HEK293 (cell line): ENCODE measurements at regions not wholly inside any gene's neighbourhood (a gene's known extent, or its start where the extent isn't known, plus 50 kb on each side); places are given as distances from the start of the nearest gene placed in this dataset.

ENCODE experiments used
- CTCF ChIA-PET: fragments of 350-600 bp; formaldehyde crosslinking; extraction: SDS; loops from one replicate; lab custom pipeline; 2021; ENCODE audit warnings: antibody characterized with exemption; lab: Yijun Ruan, JAX
- POLR2A ChIA-PET: fragments of 300-600 bp; formaldehyde crosslinking; extraction: SDS; loops from one replicate; lab custom pipeline; 2020; ENCODE audit warnings: antibody characterized with exemption, inconsistent platforms; lab: Yijun Ruan, JAX
- H3K27ac ChIP-seq: fragments of 200-500 bp; sonication (Bioruptor generic); 2 replicates; pipeline ENCODE4 v1.5.1; 2014; ENCODE audit warnings: low read depth, low read length, control low read depth, inconsistent platforms; ENCODE audit errors: extremely low read depth
- H3K36me3 ChIP-seq, 2 experiments: fragments of 200-500 bp in 1 of 2; sonication (Bioruptor generic) in 1 of 2; 1 replicate in 1 of 2; 2 replicates in 1 of 2; pipeline ENCODE4 v1.5.1; 2014 to 2017; ENCODE audit warnings: inconsistent platforms in 2 of 2, low read length in 2 of 2; ENCODE audit not compliant: control insufficient read depth in 2 of 2, insufficient read depth in 1 of 2
- H3K4me1 ChIP-seq: fragments of 200-500 bp; sonication (Bioruptor generic); 2 replicates; pipeline ENCODE4 v1.5.1; 2014; ENCODE audit warnings: mild to moderate bottlenecking, low read length, inconsistent platforms; ENCODE audit not compliant: control insufficient read depth, insufficient read depth
- H3K4me3 ChIP-seq: 2 replicates; pipeline ENCODE4 v1.5.1; 2011; ENCODE audit warnings: low read depth, mild to moderate bottlenecking, control low read depth, low read length, moderate library complexity
- H3K9me3 ChIP-seq: fragments of 200-500 bp; sonication (Bioruptor generic); 2 replicates; pipeline ENCODE4 v1.5.1; 2014; ENCODE audit warnings: low read depth, low read length, inconsistent platforms; ENCODE audit not compliant: control insufficient read depth, insufficient read depth
- GFI1B ChIP-seq: fragments of 450-650 bp; formaldehyde crosslinking; IDR thresholded peaks from 2 replicates; pipeline ENCODE4 v1.5.1; 2016; ENCODE audit warnings: missing biosample characterization, missing genetic modification characterization
- GLIS1 ChIP-seq: fragments of 450-650 bp; formaldehyde crosslinking; IDR thresholded peaks from 2 replicates; pipeline ENCODE4 v1.5.1; 2016; ENCODE audit warnings: missing biosample characterization, missing genetic modification characterization
- KLF1 ChIP-seq: fragments of 450-650 bp; formaldehyde crosslinking; IDR thresholded peaks from 2 replicates; pipeline ENCODE4 v1.5.1; 2016; ENCODE audit warnings: missing biosample characterization, missing genetic modification characterization
- KLF7 ChIP-seq: fragments of 450-650 bp; formaldehyde crosslinking; IDR thresholded peaks from 2 replicates; pipeline ENCODE4 v1.5.1; 2016; ENCODE audit warnings: missing biosample characterization, missing genetic modification characterization, borderline replicate concordance
- ZBTB21 ChIP-seq: fragments of 450-650 bp; formaldehyde crosslinking; IDR thresholded peaks from 2 replicates; pipeline ENCODE4 v1.5.1; 2017; ENCODE audit warnings: missing biosample characterization, missing genetic modification characterization
- ZBTB48 ChIP-seq: fragments of 450-650 bp; formaldehyde crosslinking; IDR thresholded peaks from 2 replicates; pipeline ENCODE4 v1.5.1; 2016; ENCODE audit warnings: missing biosample characterization, missing genetic modification characterization
- ZBTB7A ChIP-seq: fragments of 450-650 bp; formaldehyde crosslinking; IDR thresholded peaks from 2 replicates; pipeline ENCODE4 v1.5.1; 2016; ENCODE audit warnings: low read depth, missing biosample characterization, missing genetic modification characterization
- ZFP69B ChIP-seq: fragments of 450-650 bp; formaldehyde crosslinking; IDR thresholded peaks from 2 replicates; pipeline ENCODE4 v1.5.1; 2016; ENCODE audit warnings: missing biosample characterization, missing genetic modification characterization
- ZNF132 ChIP-seq: fragments of 450-650 bp; formaldehyde crosslinking; IDR thresholded peaks from 2 replicates; pipeline ENCODE4 v1.5.1; 2017; ENCODE audit warnings: missing biosample characterization, missing genetic modification characterization, borderline replicate concordance
- ZNF146 ChIP-seq: fragments of 450-650 bp; formaldehyde crosslinking; IDR thresholded peaks from 2 replicates; pipeline ENCODE4 v1.5.1; 2016; ENCODE audit warnings: missing biosample characterization, missing genetic modification characterization
- ZNF2 ChIP-seq: fragments of 450-650 bp; formaldehyde crosslinking; IDR thresholded peaks from 2 replicates; pipeline ENCODE4 v1.5.1; 2016; ENCODE audit warnings: missing biosample characterization, missing genetic modification characterization
- ZNF202 ChIP-seq: fragments of 450-650 bp; formaldehyde crosslinking; IDR thresholded peaks from 2 replicates; pipeline ENCODE4 v1.5.1; 2016; ENCODE audit warnings: missing biosample characterization, missing genetic modification characterization, borderline replicate concordance
- ZNF211 ChIP-seq: fragments of 450-650 bp; formaldehyde crosslinking; IDR thresholded peaks from 2 replicates; pipeline ENCODE4 v1.5.1; 2016; ENCODE audit warnings: low read depth, missing biosample characterization, missing genetic modification characterization
- ZNF266 ChIP-seq: fragments of 450-650 bp; formaldehyde crosslinking; IDR thresholded peaks from 2 replicates; pipeline ENCODE4 v1.5.1; 2016; ENCODE audit warnings: missing biosample characterization, missing genetic modification characterization, low read depth
- ZNF274 ChIP-seq, 2 experiments: fragments of 200-500 bp in 1 of 2; fragments of 450-650 bp in 1 of 2; sonication (Bioruptor generic) in 1 of 2; formaldehyde crosslinking in 1 of 2; IDR thresholded peaks; 2 replicates each; pipeline versions ENCODE4 v1.5.1 to v1.6.1; 2014 to 2016; ENCODE audit warnings: borderline replicate concordance in 1 of 2, inconsistent platforms in 1 of 2, low read length in 1 of 2, missing biosample characterization in 1 of 2, missing genetic modification characterization in 1 of 2
- ZNF350 ChIP-seq: fragments of 450-650 bp; formaldehyde crosslinking; IDR thresholded peaks from 2 replicates; pipeline ENCODE4 v1.5.0; 2017; ENCODE audit warnings: missing biosample characterization, mild to moderate bottlenecking, missing genetic modification characterization
- ZNF514 ChIP-seq: fragments of 450-650 bp; formaldehyde crosslinking; IDR thresholded peaks from 2 replicates; pipeline ENCODE4 v1.5.1; 2016; ENCODE audit warnings: missing biosample characterization, missing genetic modification characterization
- ZNF544 ChIP-seq: fragments of 450-650 bp; formaldehyde crosslinking; IDR thresholded peaks from 2 replicates; pipeline ENCODE4 v1.5.0; 2017; ENCODE audit warnings: missing biosample characterization, missing genetic modification characterization
- ZNF558 ChIP-seq: fragments of 450-650 bp; formaldehyde crosslinking; IDR thresholded peaks from 2 replicates; pipeline ENCODE4 v1.5.1; 2016; ENCODE audit warnings: missing biosample characterization, missing genetic modification characterization
- ZNF670 ChIP-seq: fragments of 450-650 bp; formaldehyde crosslinking; IDR thresholded peaks from 2 replicates; pipeline ENCODE4 v1.5.1; 2016; ENCODE audit warnings: missing biosample characterization, missing genetic modification characterization, low read depth
- ZNF768 ChIP-seq: fragments of 450-650 bp; formaldehyde crosslinking; IDR thresholded peaks from 2 replicates; pipeline ENCODE4 v1.5.1; 2018; ENCODE audit warnings: missing biosample characterization, mild to moderate bottlenecking, missing genetic modification characterization
- ZNF791 ChIP-seq: fragments of 450-650 bp; formaldehyde crosslinking; IDR thresholded peaks from 2 replicates; pipeline ENCODE4 v1.5.1; 2016; ENCODE audit warnings: missing biosample characterization, missing genetic modification characterization
- ZXDB ChIP-seq: fragments of 450-650 bp; formaldehyde crosslinking; IDR thresholded peaks from 2 replicates; pipeline ENCODE4 v1.5.1; 2016; ENCODE audit warnings: missing biosample characterization, missing genetic modification characterization
- TF ChIP-seq, protein P1 (sequence below): fragments of 450-650 bp; formaldehyde crosslinking; IDR thresholded peaks from 2 replicates; pipeline ENCODE4 v1.5.1; 2016; ENCODE audit warnings: missing biosample characterization, missing genetic modification characterization
- TF ChIP-seq, protein P2 (sequence below): fragments of 450-650 bp; formaldehyde crosslinking; IDR thresholded peaks from 2 replicates; pipeline ENCODE4 v1.5.1; 2017; ENCODE audit warnings: missing biosample characterization, missing genetic modification characterization
- TF ChIP-seq, protein P3 (sequence below): fragments of 450-650 bp; formaldehyde crosslinking; IDR thresholded peaks from 2 replicates; pipeline ENCODE4 v1.5.1; 2016; ENCODE audit warnings: missing biosample characterization, missing genetic modification characterization

DNA sequence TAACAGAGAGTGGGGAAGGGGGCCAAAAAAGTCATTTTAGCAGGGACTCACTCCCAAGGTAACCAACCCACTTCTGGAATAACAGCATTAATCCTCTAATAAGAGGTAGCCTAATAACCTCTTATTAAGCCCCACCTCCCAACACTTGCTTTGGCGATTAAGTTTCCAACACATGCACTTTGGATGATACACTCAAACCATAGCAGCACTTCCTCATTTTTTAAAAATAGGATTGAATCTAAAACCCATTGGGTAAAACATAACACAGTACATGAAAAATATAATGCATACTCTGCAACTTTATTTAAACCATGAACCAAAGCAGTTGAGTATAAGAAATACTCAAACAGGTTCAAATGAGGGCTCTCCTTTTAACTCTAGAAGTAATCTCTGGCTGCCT lies 318.3 kb downstream of the HACE1 start:
- TF ChIP-seq ZNF558 (tag by site-specific recombination) (no peak), GFI1B (tag by site-specific recombination) (no peak), ZNF791 (no peak), ZFP69B (no peak), ZBTB21 (tag by site-specific recombination) (no peak), ZNF211 (tag by site-specific recombination) (no peak), ZNF132 (tag by site-specific recombination) (no peak), ZXDB (no peak), ZNF274 (IDR thresholded peaks at IDR 0.05; ENCODE audit: low read length) (no peak), ZNF274 (tag by site-specific recombination; IDR thresholded peaks at IDR 0.05; ENCODE audit: borderline replicate concordance) (no peak), ZBTB7A (tag by site-specific recombination) (no peak), ZNF266 (tag by site-specific recombination) (no peak), ZNF350 (tag by site-specific recombination) (no peak)
- TF ChIP-seq, protein P1, sequence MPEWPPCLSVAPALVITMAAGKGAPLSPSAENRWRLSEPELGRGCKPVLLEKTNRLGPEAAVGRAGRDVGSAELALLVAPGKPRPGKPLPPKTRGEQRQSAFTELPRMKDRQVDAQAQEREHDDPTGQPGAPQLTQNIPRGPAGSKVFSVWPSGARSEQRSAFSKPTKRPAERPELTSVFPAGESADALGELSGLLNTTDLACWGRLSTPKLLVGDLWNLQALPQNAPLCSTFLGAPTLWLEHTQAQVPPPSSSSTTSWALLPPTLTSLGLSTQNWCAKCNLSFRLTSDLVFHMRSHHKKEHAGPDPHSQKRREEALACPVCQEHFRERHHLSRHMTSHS (tag by site-specific recombination) = no peak
- TF ChIP-seq, all 188 proteins: peak for 0
- H3K27ac ChIP-seq = no peak overlapping the region
- H3K9me3 ChIP-seq = no peaks in the 10 kb centered on the region
- H3K4me1 ChIP-seq = no peaks in the 10 kb centered on the region
- ChIA-PET CTCF (no interaction called here), POLR2A (no interaction called here)
- H3K36me3 ChIP-seq = no peaks in the 10 kb centered on the region
- H3K4me3 ChIP-seq = no peak overlapping the region

DNA sequence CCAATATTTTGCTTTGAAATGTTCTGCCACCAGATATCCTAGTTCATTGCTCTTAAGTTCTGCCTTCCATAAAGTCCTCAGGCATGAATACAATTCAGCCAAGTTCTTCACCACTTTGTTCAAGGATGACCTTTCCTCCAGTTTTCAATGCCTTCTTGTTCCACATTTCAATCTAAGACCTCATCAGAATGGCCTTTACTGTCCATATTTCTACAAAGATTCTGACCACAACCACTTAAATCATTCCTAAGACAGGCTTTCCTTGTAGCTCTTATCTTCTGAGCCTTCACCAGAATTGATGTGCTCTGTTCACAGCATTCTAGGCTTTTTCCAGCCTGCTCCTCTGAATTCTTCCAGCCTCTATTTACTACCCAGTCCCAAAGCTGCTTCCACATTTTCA lies 319.0 kb downstream of the HACE1 start:
- CTCF ChIA-PET = interaction anchor here (0.5 to 8.0 kb wide), 3 partner anchors 14 to 547 kb away, joined by 3 to 53 read pairs (median 3); no protein-coding TSS in a partner anchor
- POLR2A ChIA-PET = no interaction called here
- Histone ChIP-seq H3K36me3 (no peaks in the 10 kb centered on the region), H3K27ac (no peak overlapping the region), H3K9me3 (no peaks in the 10 kb centered on the region), H3K4me1 (no peaks in the 10 kb centered on the region), H3K4me3 (no peak overlapping the region)
- TF ChIP-seq, protein P2, sequence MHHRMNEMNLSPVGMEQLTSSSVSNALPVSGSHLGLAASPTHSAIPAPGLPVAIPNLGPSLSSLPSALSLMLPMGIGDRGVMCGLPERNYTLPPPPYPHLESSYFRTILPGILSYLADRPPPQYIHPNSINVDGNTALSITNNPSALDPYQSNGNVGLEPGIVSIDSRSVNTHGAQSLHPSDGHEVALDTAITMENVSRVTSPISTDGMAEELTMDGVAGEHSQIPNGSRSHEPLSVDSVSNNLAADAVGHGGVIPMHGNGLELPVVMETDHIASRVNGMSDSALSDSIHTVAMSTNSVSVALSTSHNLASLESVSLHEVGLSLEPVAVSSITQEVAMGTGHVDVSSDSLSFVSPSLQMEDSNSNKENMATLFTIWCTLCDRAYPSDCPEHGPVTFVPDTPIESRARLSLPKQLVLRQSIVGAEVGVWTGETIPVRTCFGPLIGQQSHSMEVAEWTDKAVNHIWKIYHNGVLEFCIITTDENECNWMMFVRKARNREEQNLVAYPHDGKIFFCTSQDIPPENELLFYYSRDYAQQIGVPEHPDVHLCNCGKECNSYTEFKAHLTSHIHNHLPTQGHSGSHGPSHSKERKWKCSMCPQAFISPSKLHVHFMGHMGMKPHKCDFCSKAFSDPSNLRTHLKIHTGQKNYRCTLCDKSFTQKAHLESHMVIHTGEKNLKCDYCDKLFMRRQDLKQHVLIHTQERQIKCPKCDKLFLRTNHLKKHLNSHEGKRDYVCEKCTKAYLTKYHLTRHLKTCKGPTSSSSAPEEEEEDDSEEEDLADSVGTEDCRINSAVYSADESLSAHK (tag by site-specific recombination) = no peak
- TF ChIP-seq KLF7 (tag by site-specific recombination) (no peak), ZNF2 (tag by site-specific recombination) (no peak)
- TF ChIP-seq, all 188 proteins: peak for 0

DNA sequence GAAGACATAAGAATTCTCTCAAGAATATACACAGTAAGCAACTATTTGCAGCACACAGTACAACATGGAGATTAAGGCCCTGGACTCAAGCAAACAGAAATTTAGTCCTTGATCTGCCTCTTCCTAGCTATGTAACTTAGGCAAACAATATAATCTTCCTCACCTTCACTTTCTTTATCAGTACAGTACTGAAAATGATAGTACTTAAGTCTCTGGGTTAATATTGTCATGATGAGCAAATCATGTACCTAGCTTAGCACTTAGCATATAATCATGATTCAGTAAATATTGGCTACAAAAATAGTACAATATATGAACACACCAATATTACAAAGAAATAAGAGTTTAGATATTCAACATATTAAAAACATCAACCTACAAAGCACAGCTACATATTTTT lies 320.5 kb downstream of the HACE1 start:
- CTCF ChIA-PET = interaction anchor here (0.6 to 8.0 kb wide), 3 partner anchors 9 to 19 kb away, joined by 3 to 53 read pairs (median 4); no protein-coding TSS in a partner anchor
- Histone ChIP-seq H3K4me1 (no peaks in the 10 kb centered on the region), H3K27ac (no peak overlapping the region), H3K4me3 (no peak overlapping the region), H3K36me3 (no peaks in the 10 kb centered on the region), H3K9me3 (no peaks in the 10 kb centered on the region)
- POLR2A ChIA-PET = no interaction called here
- TF ChIP-seq ZNF2 (tag by site-specific recombination) = no peak
- TF ChIP-seq ZNF514 = no peak
- TF ChIP-seq ZNF544 (tag by site-specific recombination) = no peak
- TF ChIP-seq ZBTB48 (tag by site-specific recombination) = no peak
- no peak for TF ChIP-seq KLF1
- TF ChIP-seq ZNF768 (tag by site-specific recombination) = no peak
- TF ChIP-seq GLIS1 (tag by site-specific recombination) = no peak
- TF ChIP-seq, protein P2 (tag by site-specific recombination) = no peak
- no peak for TF ChIP-seq ZNF202 (tag by site-specific recombination)
- TF ChIP-seq, protein P3, sequence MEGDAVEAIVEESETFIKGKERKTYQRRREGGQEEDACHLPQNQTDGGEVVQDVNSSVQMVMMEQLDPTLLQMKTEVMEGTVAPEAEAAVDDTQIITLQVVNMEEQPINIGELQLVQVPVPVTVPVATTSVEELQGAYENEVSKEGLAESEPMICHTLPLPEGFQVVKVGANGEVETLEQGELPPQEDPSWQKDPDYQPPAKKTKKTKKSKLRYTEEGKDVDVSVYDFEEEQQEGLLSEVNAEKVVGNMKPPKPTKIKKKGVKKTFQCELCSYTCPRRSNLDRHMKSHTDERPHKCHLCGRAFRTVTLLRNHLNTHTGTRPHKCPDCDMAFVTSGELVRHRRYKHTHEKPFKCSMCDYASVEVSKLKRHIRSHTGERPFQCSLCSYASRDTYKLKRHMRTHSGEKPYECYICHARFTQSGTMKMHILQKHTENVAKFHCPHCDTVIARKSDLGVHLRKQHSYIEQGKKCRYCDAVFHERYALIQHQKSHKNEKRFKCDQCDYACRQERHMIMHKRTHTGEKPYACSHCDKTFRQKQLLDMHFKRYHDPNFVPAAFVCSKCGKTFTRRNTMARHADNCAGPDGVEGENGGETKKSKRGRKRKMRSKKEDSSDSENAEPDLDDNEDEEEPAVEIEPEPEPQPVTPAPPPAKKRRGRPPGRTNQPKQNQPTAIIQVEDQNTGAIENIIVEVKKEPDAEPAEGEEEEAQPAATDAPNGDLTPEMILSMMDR = no peak
- no peak for TF ChIP-seq ZNF146 (tag by site-specific recombination)
- no peak for TF ChIP-seq ZNF670 (tag by site-specific recombination)
